ENCODE measurements at regions not wholly inside any gene's neighbourhood (a gene's known extent, or its start where the extent isn't known, plus 50 kb on each side); places are given as distances from the start of the nearest gene placed in this dataset.
"Not testable (repeated sequence)": the region's sequence is repeated elsewhere in the genome, so short reads cannot be mapped to it uniquely, and the experiment has no call there.

- no peak for TF ChIP-seq CTCF (IDR thresholded peaks at IDR 0.05)
- ATAC-seq (ENCODE audit: insufficient number of reproducible peaks, low FRiP score, low read depth) (no peak), DNase-seq (ENCODE audit: low spot score) (no peak)
- Histone ChIP-seq H3K4me3 (no peak overlapping the region), H3K36me3 (no peaks in the 10 kb centered on the region), H3K27ac (no peak overlapping the region), H3K4me1 (ENCODE audit: control insufficient read depth in 1 of 2, low read depth in 2 of 2) (no peaks in the 10 kb centered on the region), H3K9me3 (no peaks in the 10 kb centered on the region), H3K27me3 (replicated peaks; ENCODE audit: insufficient read depth) (no peaks in the 10 kb centered on the region)
These were observed 711.7 kb downstream of the EDEM1 start for GRCh38 chr3:5899014-5899761.

GRCh38 chr3:5917932-5918331 is 730.4 kb downstream of the EDEM1 start:
- Histone ChIP-seq H3K4me1 (ENCODE audit: control insufficient read depth in 1 of 2, low read depth in 2 of 2) (no peaks in the 10 kb centered on the region), H3K36me3 (no peaks in the 10 kb centered on the region), H3K27me3 (replicated peaks; ENCODE audit: insufficient read depth) (no peaks in the 10 kb centered on the region), H3K27ac (no peak overlapping the region), H3K9me3 (no peaks in the 10 kb centered on the region), H3K4me3 (no peak overlapping the region)
- no peak for TF ChIP-seq CTCF (IDR thresholded peaks at IDR 0.05)
- ATAC-seq (ENCODE audit: insufficient number of reproducible peaks, low FRiP score, low read depth) (no peak), DNase-seq (ENCODE audit: low spot score) (no peak)

- no peak for TF ChIP-seq CTCF (IDR thresholded peaks at IDR 0.05)
- Histone ChIP-seq H3K27ac (no peak overlapping the region), H3K9me3 (no peaks in the 10 kb centered on the region), H3K4me1 (ENCODE audit: control insufficient read depth in 1 of 2, low read depth in 2 of 2) (no peaks in the 10 kb centered on the region), H3K4me3 (no peak overlapping the region), H3K27me3 (replicated peaks; ENCODE audit: insufficient read depth) (no peaks in the 10 kb centered on the region), H3K36me3 (no peaks in the 10 kb centered on the region)
- no peak for ATAC-seq (ENCODE audit: insufficient number of reproducible peaks, low FRiP score, low read depth)
- DNase-seq (ENCODE audit: low spot score) = no peak
These were observed 731.1 kb downstream of the EDEM1 start for GRCh38 chr3:5918626-5919025.

- no peaks in the 10 kb centered on the region for H3K9me3 ChIP-seq
- no peaks in the 10 kb centered on the region for H3K27me3 ChIP-seq (replicated peaks; ENCODE audit: insufficient read depth)
- TF ChIP-seq CTCF (IDR thresholded peaks at IDR 0.05) = no peak
- no peaks in the 10 kb centered on the region for H3K4me1 ChIP-seq (ENCODE audit: control insufficient read depth in 1 of 2, low read depth in 2 of 2)
- H3K27ac ChIP-seq = no peak overlapping the region
- DNase-seq (ENCODE audit: low spot score) (no peak), ATAC-seq (ENCODE audit: insufficient number of reproducible peaks, low FRiP score, low read depth) (no peak)
- no peak overlapping the region for H3K4me3 ChIP-seq
- H3K36me3 ChIP-seq = no peaks in the 10 kb centered on the region
These were observed 741.5 kb downstream of the EDEM1 start for GRCh38 chr3:5929027-5929426.

GRCh38 chr3:5944061-5944460 is 756.6 kb downstream of the EDEM1 start:
- H3K36me3 ChIP-seq; ATAC-seq (ENCODE audit: insufficient number of reproducible peaks, low FRiP score, low read depth); H3K27ac ChIP-seq: not testable (repeated sequence)

GRCh38 chr3:5948084-5948483 is 760.6 kb downstream of the EDEM1 start:
- Histone ChIP-seq H3K4me1 (ENCODE audit: control insufficient read depth in 1 of 2, low read depth in 2 of 2) (no peaks in the 10 kb centered on the region), H3K4me3 (no peak overlapping the region), H3K9me3 (no peaks in the 10 kb centered on the region), H3K27me3 (replicated peaks; ENCODE audit: insufficient read depth) (no peaks in the 10 kb centered on the region), H3K27ac (no peak overlapping the region), H3K36me3 (no peaks in the 10 kb centered on the region)
- no peak for TF ChIP-seq CTCF (IDR thresholded peaks at IDR 0.05)
- ATAC-seq (ENCODE audit: insufficient number of reproducible peaks, low FRiP score, low read depth) (no peak), DNase-seq (ENCODE audit: low spot score) (no peak)

More at GRCh38 chr3:5944061-5944460, 756.6 kb downstream of the EDEM1 start:
- not testable (repeated sequence) for H3K4me1 ChIP-seq (ENCODE audit: control insufficient read depth in 1 of 2, low read depth in 2 of 2); H3K4me3 ChIP-seq; H3K27me3 ChIP-seq (replicated peaks; ENCODE audit: insufficient read depth); H3K9me3 ChIP-seq; DNase-seq (ENCODE audit: low spot score)
